DND-41 (cell line): ENCODE measurements at regions not wholly inside any gene's neighbourhood (a gene's known extent, or its start where the extent isn't known, plus 50 kb on each side); places are given as distances from the start of the nearest gene placed in this dataset.

Experiments
- EZH2 ChIP-seq: IDR thresholded peaks from 3 replicates; pipeline ENCODE4 v1.6.1; 2012; ENCODE audit warnings: borderline replicate concordance, low read depth, mild to moderate bottlenecking, moderate library complexity, low read length, inconsistent platforms; ENCODE audit not compliant: severe bottlenecking
- TF ChIP-seq, protein P1 (sequence below): IDR thresholded peaks from 2 replicates; pipeline ENCODE4 v1.5.1; 2012; ENCODE audit warnings: borderline replicate concordance, low read length, moderate library complexity, mild to moderate bottlenecking; ENCODE audit not compliant: poor library complexity, severe bottlenecking; ENCODE audit errors: extremely low read depth

DNA sequence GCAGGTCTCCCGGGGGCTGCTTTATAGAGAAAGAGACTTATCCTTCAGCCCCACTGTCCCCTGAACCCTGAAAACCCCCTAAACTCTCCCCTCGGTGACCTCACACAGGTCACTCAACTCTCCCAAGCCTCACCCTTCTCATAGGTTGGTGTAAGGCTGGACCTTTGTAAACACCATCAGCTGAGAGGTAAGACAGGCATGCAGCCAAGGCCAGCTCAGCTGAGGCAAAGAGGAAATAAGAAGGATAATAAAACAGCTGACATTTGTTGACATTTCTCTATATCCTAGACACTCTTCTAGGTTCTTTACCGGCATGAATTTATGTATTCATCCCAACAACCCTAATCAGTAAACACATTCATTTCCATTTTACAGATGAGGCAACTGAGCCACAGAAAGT, 134.3 kb downstream of the CCT6B start:
- TF ChIP-seq, protein P1, sequence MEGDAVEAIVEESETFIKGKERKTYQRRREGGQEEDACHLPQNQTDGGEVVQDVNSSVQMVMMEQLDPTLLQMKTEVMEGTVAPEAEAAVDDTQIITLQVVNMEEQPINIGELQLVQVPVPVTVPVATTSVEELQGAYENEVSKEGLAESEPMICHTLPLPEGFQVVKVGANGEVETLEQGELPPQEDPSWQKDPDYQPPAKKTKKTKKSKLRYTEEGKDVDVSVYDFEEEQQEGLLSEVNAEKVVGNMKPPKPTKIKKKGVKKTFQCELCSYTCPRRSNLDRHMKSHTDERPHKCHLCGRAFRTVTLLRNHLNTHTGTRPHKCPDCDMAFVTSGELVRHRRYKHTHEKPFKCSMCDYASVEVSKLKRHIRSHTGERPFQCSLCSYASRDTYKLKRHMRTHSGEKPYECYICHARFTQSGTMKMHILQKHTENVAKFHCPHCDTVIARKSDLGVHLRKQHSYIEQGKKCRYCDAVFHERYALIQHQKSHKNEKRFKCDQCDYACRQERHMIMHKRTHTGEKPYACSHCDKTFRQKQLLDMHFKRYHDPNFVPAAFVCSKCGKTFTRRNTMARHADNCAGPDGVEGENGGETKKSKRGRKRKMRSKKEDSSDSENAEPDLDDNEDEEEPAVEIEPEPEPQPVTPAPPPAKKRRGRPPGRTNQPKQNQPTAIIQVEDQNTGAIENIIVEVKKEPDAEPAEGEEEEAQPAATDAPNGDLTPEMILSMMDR: no peak
- no peak for TF ChIP-seq EZH2
